Upper lobe of left lung (tissue), 6 donors: ENCODE measurements at regions not wholly inside any gene's neighbourhood (a gene's known extent, or its start where the extent isn't known, plus 50 kb on each side); places are given as distances from the start of the nearest gene placed in this dataset.

Source experiments
- ATAC-seq, 2 donors: fragments of 200-7000 bp; cut with Tn5 transposase; one replicate each; pipeline ENCODE4 v1.9.1; 2022; ENCODE audit warnings: mild to moderate bottlenecking in 2 of 2, moderate library complexity in 2 of 2; ENCODE audit not compliant: low FRiP score in 2 of 2
- DNase-seq, 2 donors: peaks; one replicate each; pipeline ENCODE4 v3.0.0-alpha.2; 2019 to 2020
- H3K27ac ChIP-seq, 4 donors: fragments of 200-600 bp; sonication (generic); one replicate each; pipeline ENCODE4 v1.5.1; 2016 to 2019
- H3K27me3 ChIP-seq, 4 donors: fragments of 200-600 bp; sonication (generic); one replicate each; pipeline ENCODE4 v1.5.1; 2017 to 2019
- H3K36me3 ChIP-seq, 4 donors: fragments of 200-600 bp; sonication (generic); one replicate each; pipeline ENCODE4 v1.5.1; 2016 to 2019
- H3K4me1 ChIP-seq, 4 donors: fragments of 200-600 bp; sonication (generic); one replicate each; pipeline ENCODE4 v1.5.1; 2018 to 2019
- H3K4me3 ChIP-seq, 4 donors: fragments of 200-600 bp; sonication (generic); one replicate each; pipeline ENCODE4 v1.5.1; 2017 to 2019; ENCODE audit warnings: mild to moderate bottlenecking in 2 of 4, moderate library complexity in 1 of 4
- H3K9me3 ChIP-seq, 4 donors: fragments of 200-600 bp; sonication (generic); one replicate each; pipeline ENCODE4 v1.5.1; 2018 to 2019
- CTCF ChIP-seq, 6 experiments: fragments of 450-650 bp in 4 of 6; fragments of 200-600 bp in 2 of 6; sonication (generic) in 2 of 6; IDR thresholded peaks; one replicate each; pipeline ENCODE4 v1.5.1; 2016 to 2019; ENCODE audit warnings: antibody characterized with exemption in 6 of 6
- EP300 ChIP-seq, 4 donors: sonication (generic); formaldehyde crosslinking; IDR thresholded peaks; one replicate each; pipeline ENCODE4 v1.5.1; 2017; ENCODE audit warnings: antibody characterized with exemption in 4 of 4, control low read depth in 2 of 4
- POLR2A ChIP-seq, 4 donors: fragments of 450-650 bp; IDR thresholded peaks; one replicate each; pipeline ENCODE4 v1.5.1; 2016 to 2017; ENCODE audit warnings: antibody characterized with exemption in 4 of 4, mild to moderate bottlenecking in 2 of 4
- POLR2AphosphoS5 ChIP-seq, 2 donors: sonication (generic); formaldehyde crosslinking; IDR thresholded peaks; one replicate each; pipeline ENCODE4 v1.5.1; 2017; ENCODE audit warnings: antibody characterized with exemption in 2 of 2
- WGBS, 2 donors: methylation state at CpG; one replicate each; pipeline ENCODE4 v1.1.5; 2017 to 2018; 5-methylcytosine and 5-hydroxymethylcytosine counted together
- donor health status: DM: no; HTN: no; CAD: no; lungs with moderate emphysema.
- donor health status: DM: no; HTN: yes; CAD: no; lungs with severe emphysema.

DNA sequence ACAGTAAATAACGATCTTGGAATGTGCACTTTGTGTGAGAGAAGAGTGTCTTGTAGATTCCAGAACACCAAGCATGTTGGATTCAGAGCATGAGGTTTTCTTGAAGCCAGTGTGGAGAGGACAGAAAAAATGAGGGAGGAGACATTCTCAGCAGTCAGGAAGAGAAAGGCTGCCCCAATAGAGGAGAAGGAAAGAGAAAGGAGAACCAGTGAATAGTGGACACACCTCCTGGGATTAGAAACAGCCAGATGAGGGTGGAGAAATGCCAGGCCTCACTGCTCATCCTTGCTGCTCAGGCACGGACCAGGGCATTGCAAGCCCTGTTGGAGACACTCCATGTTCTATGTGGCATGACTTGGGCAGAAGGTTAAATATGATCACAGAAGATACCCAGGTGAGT, 69.0 kb upstream of the KAZN start:
- ATAC-seq = no peak
- Histone ChIP-seq H3K36me3 (no peaks in the 10 kb centered on the region), H3K27me3 (no peaks in the 10 kb centered on the region), H3K4me3 (no peak overlapping the region), H3K4me1 (no peaks in the 10 kb centered on the region), H3K9me3 (no peaks in the 10 kb centered on the region), H3K27ac (no peak overlapping the region)
- 64 to 77% methylated on average over 2 of the region's 2 CpGs for WGBS, 2 donors
- DNase-seq = no peak
- no peak for TF ChIP-seq CTCF (IDR thresholded peaks at IDR 0.05)
- TF ChIP-seq POLR2AphosphoS5 (IDR thresholded peaks at IDR 0.05) = no peak
- TF ChIP-seq EP300 (IDR thresholded peaks at IDR 0.05) = no peak
- TF ChIP-seq POLR2A (IDR thresholded peaks at IDR 0.05) = no peak

GRCh38 chr1:14531519-14531918, 67.0 kb upstream of the KAZN start:
- no peaks in the 10 kb centered on the region for H3K9me3 ChIP-seq
- no peak for TF ChIP-seq EP300 (IDR thresholded peaks at IDR 0.05)
- TF ChIP-seq POLR2A (IDR thresholded peaks at IDR 0.05) = no peak
- TF ChIP-seq CTCF (IDR thresholded peaks at IDR 0.05) = no peak
- TF ChIP-seq POLR2AphosphoS5 (IDR thresholded peaks at IDR 0.05) = no peak
- ATAC-seq (no peak), DNase-seq (no peak)
- no peaks in the 10 kb centered on the region for H3K27me3 ChIP-seq
- H3K4me3 ChIP-seq = no peak overlapping the region
- no peak overlapping the region for H3K27ac ChIP-seq
- H3K4me1 ChIP-seq = no peaks in the 10 kb centered on the region
- 85% methylated on average over 4 of the region's 4 CpGs for WGBS, 2 donors
- no peaks in the 10 kb centered on the region for H3K36me3 ChIP-seq

GRCh38 chr1:14535619-14536355, 62.7 kb upstream of the KAZN start:
- no peaks in the 10 kb centered on the region for H3K36me3 ChIP-seq
- H3K4me1 ChIP-seq = no peaks in the 10 kb centered on the region
- H3K27me3 ChIP-seq = no peaks in the 10 kb centered on the region
- no peak for TF ChIP-seq POLR2A (IDR thresholded peaks at IDR 0.05)
- no peak for TF ChIP-seq EP300 (IDR thresholded peaks at IDR 0.05)
- TF ChIP-seq POLR2AphosphoS5 (IDR thresholded peaks at IDR 0.05) = no peak
- no peak for TF ChIP-seq CTCF (IDR thresholded peaks at IDR 0.05)
- H3K4me3 ChIP-seq = no peak overlapping the region
- ATAC-seq (no peak), DNase-seq (no peak)
- H3K27ac ChIP-seq = no peak overlapping the region
- WGBS, 2 donors = 86 to 89% methylated on average over 6 of the region's 6 CpGs
- H3K9me3 ChIP-seq = no peaks in the 10 kb centered on the region

- no peaks in the 10 kb centered on the region for H3K27me3 ChIP-seq
- DNase-seq = no peak
- H3K27ac ChIP-seq = no peak overlapping the region
- H3K4me3 ChIP-seq = no peak overlapping the region
- no peak for ATAC-seq
- TF ChIP-seq EP300 (IDR thresholded peaks at IDR 0.05) (no peak), CTCF (IDR thresholded peaks at IDR 0.05) (no peak), POLR2A (IDR thresholded peaks at IDR 0.05) (no peak), POLR2AphosphoS5 (IDR thresholded peaks at IDR 0.05) (no peak)
- H3K9me3 ChIP-seq = no peaks in the 10 kb centered on the region
- 81 to 90% methylated on average over 4 of the region's 4 CpGs for WGBS, 2 donors
- H3K36me3 ChIP-seq = no peaks in the 10 kb centered on the region
- H3K4me1 ChIP-seq = no peaks in the 10 kb centered on the region
These were observed 60.1 kb upstream of the KAZN start for GRCh38 chr1:14538335-14538734.

DNA sequence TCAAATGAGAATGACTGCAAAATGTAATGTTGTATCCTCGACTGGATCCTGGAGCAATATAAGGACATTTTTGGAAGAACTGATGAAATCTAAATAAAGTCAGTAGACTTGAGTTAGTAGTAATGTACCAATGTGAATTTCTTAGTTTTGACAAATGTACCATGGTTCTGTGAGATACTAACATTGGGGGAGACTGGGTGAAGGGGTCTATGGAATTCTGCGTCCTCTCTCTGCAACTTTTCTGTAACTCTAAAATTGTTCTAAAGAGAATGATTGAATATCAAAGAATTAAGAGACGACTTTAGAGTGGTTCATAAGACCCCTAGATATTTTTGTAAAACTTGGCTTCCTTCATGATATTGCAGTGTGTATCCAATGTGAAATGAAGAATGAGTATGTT, 59.2 kb upstream of the KAZN start:
- Histone ChIP-seq H3K4me1 (no peaks in the 10 kb centered on the region), H3K27ac (no peak overlapping the region), H3K4me3 (no peak overlapping the region), H3K9me3 (no peaks in the 10 kb centered on the region), H3K36me3 (no peaks in the 10 kb centered on the region), H3K27me3 (no peaks in the 10 kb centered on the region)
- 85 to 88% methylated on average over 3 of the region's 3 CpGs for WGBS, 2 donors
- TF ChIP-seq CTCF (IDR thresholded peaks at IDR 0.05) = no peak
- TF ChIP-seq EP300 (IDR thresholded peaks at IDR 0.05) = no peak
- TF ChIP-seq POLR2AphosphoS5 (IDR thresholded peaks at IDR 0.05) = no peak
- TF ChIP-seq POLR2A (IDR thresholded peaks at IDR 0.05) = no peak
- ATAC-seq (no peak), DNase-seq (no peak)
